ENCODE measurements at regions not wholly inside any gene's neighbourhood (a gene's known extent, or its start where the extent isn't known, plus 50 kb on each side); places are given as distances from the start of the nearest gene placed in this dataset.

- H2BK15ac ChIP-seq (ENCODE audit: low read depth, low read length), result no peak overlapping the region
- no peak overlapping the region for H4K5ac ChIP-seq (ENCODE audit: low read depth, low read length)
- H3K9me3 ChIP-seq (ENCODE audit: control insufficient read depth, insufficient read depth, low read length), result no peaks in the 10 kb centered on the region
- no peak overlapping the region for H2AFZ ChIP-seq (replicated peaks; ENCODE audit: low read length, poor library complexity)
- no peak overlapping the region for H3K4me2 ChIP-seq (ENCODE audit: low read depth, low read length)
- no TSS peak for BruUV-seq (replicated peaks)
- no peak overlapping the region for H2BK120ac ChIP-seq (ENCODE audit: low read depth, low read length)
- peaks cover 0 to 7% of the 10 kb centered on the region in 2 experiments; a peak in 1 of 4 replicates for H3K79me1 ChIP-seq (ENCODE audit: low read depth in 1 of 2, low read length in 2 of 2)
- H3K4ac ChIP-seq (ENCODE audit: low read depth, low read length), result no peak overlapping the region
- no peak overlapping the region for H3K14ac ChIP-seq (replicated peaks; ENCODE audit: low read depth, low read length)
- no peaks in the 10 kb centered on the region for H3K27me3 ChIP-seq (ENCODE audit: control insufficient read depth, insufficient read depth, low read length)
- no peak overlapping the region for H3K4me3 ChIP-seq (ENCODE audit: insufficient read depth, low read depth, low read length)
- in situ Hi-C loops (cut with MboI; ENCODE audit: low sequenced_read_pairs), result loop anchor here (5.0 to 25.0 kb wide), 2 partner anchors 112 to 1813 kb away; partner anchors contain the start of gene PRC1
- no peak overlapping the region for H2BK20ac ChIP-seq (ENCODE audit: low read depth, low read length)
- H3K27ac ChIP-seq (ENCODE audit: insufficient read depth, low read length), result no peak overlapping the region
- intact Hi-C loops (cut with micrococcal nuclease), result loop anchor here (10.0 kb wide), 1 partner anchor 195 kb away; no protein-coding TSS in a partner anchor
- ChIA-PET CTCF (no interaction called here), POLR2A (ENCODE audit: unreplicated experiment) (no interaction called here)
- H4K91ac ChIP-seq (ENCODE audit: insufficient read depth, low read depth, low read length), result no peak overlapping the region
- H4K8ac ChIP-seq (ENCODE audit: low read depth in 2 of 2, low read length in 2 of 2), result no peak overlapping the region
- H2BK5ac ChIP-seq (ENCODE audit: low read depth, low read length, poor library complexity, severe bottlenecking), result no peak overlapping the region
- dilution Hi-C loops (cut with HindIII; ENCODE audit: low sequenced_read_pairs, unreplicated experiment), result loop anchor here (25.0 kb wide), 1 partner anchor 137 kb away; no protein-coding TSS in a partner anchor
- H3K56ac ChIP-seq (ENCODE audit: extremely low read depth, insufficient read depth, low read length), result no peak overlapping the region
- no peak overlapping the region for H3K23ac ChIP-seq (ENCODE audit: low read depth, low read length)
- no peaks in the 10 kb centered on the region for H4K20me1 ChIP-seq (ENCODE audit: insufficient read depth, low read length)
- H3K4me1 ChIP-seq (ENCODE audit: control insufficient read depth, insufficient read depth, low read length), result peaks cover 17% of the 10 kb centered on the region
- 0 out of 2 replicates have a peak overlapping the region, but pooled peaks have one; percentile 5 for H2AK5ac ChIP-seq (ENCODE audit: low read depth, low read length)
- ATAC-seq (ENCODE audit: low read depth) (no peak), DNase-seq (no peak)
- no peak overlapping the region for H3K9ac ChIP-seq (ENCODE audit: low read depth, low read length)
- no CpG with 5 or more reads among the region's 2 CpGs for WGBS, 2 experiments (ENCODE audit: extremely low coverage in 2 of 2, insufficient read length in 1 of 2)
- H3K9me1 ChIP-seq (ENCODE audit: insufficient read depth, low read length), result no peaks in the 10 kb centered on the region
- no peak overlapping the region for H3K18ac ChIP-seq (ENCODE audit: low read depth, low read length)
- no peaks in the 10 kb centered on the region for H3K36me3 ChIP-seq (ENCODE audit: control insufficient read depth, insufficient read depth, low read length)
- no peak for TF ChIP-seq POLR2A (IDR thresholded peaks at IDR 0.05; ENCODE audit: low read depth, low read length)
- TF ChIP-seq, protein P1, sequence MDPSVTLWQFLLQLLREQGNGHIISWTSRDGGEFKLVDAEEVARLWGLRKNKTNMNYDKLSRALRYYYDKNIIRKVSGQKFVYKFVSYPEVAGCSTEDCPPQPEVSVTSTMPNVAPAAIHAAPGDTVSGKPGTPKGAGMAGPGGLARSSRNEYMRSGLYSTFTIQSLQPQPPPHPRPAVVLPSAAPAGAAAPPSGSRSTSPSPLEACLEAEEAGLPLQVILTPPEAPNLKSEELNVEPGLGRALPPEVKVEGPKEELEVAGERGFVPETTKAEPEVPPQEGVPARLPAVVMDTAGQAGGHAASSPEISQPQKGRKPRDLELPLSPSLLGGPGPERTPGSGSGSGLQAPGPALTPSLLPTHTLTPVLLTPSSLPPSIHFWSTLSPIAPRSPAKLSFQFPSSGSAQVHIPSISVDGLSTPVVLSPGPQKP (IDR thresholded peaks at IDR 0.05; ENCODE audit: borderline replicate concordance, low read depth, low read length), result no peak
- no peak for TF ChIP-seq CTCF (conservative IDR thresholded peaks at IDR 0.05; ENCODE audit: low read depth, low read length)
- TF ChIP-seq MAZ (IDR thresholded peaks at IDR 0.05; ENCODE audit: borderline replicate concordance, low read depth, low read length), result no peak
- TF ChIP-seq BHLHE40 (IDR thresholded peaks at IDR 0.05; ENCODE audit: low read depth, low read length), result no peak
- TF ChIP-seq FOS (IDR thresholded peaks at IDR 0.05; ENCODE audit: low read depth, low read length), result no peak
- TF ChIP-seq RAD21 (IDR thresholded peaks at IDR 0.05; ENCODE audit: low read length), result no peak
- H2AK9ac ChIP-seq (replicated peaks; ENCODE audit: low read depth, low read length, poor library complexity), result no peak overlapping the region
These were observed 100.1 kb upstream of the CHD2 start for GRCh38 chr15:92800013-92800412.
